IMR-90 (cell line): ENCODE measurements at regions not wholly inside any gene's neighbourhood (a gene's known extent, or its start where the extent isn't known, plus 50 kb on each side); places are given as distances from the start of the nearest gene placed in this dataset.
A peak's percentile ranks its signal among the peaks of the same experiment; 100 is the strongest.

Source experiments
- ATAC-seq: fragments of 200-7000 bp; cut with Tn5 transposase; 2 replicates; pipeline ENCODE4 v1.9.1; 2020; ENCODE audit warnings: low read depth, mild to moderate bottlenecking, moderate library complexity
- BruUV-seq: library from RNA; stranded (reverse); fragments of 400-500 nt; replicated peaks from 2 replicates; lab custom pipeline; 2021; lab: Mats Ljungman, UMichigan
- CTCF ChIA-PET: fragments of 300-600 bp; formaldehyde crosslinking; extraction: SDS; loops from one replicate; lab custom pipeline; 2021; ENCODE audit warnings: antibody characterized with exemption; lab: Yijun Ruan, JAX
- POLR2A ChIA-PET: fragments of 300-600 bp; sonication (Branson Sonifier 250); formaldehyde crosslinking; loops from one replicate; lab custom pipeline; 2022; ENCODE audit warnings: antibody characterized with exemption; ENCODE audit not compliant: unreplicated experiment; lab: Charles Lee
- DNase-seq: peaks from one replicate; pipeline ENCODE4 v3.0.0; 2013
- H2AFZ ChIP-seq: replicated peaks from 2 replicates; pipeline ENCODE3; 2013; ENCODE audit warnings: low read length, mild to moderate bottlenecking; ENCODE audit not compliant: poor library complexity
- H2AK5ac ChIP-seq: 2 replicates; pipeline ENCODE4 v1.6.1; 2013; ENCODE audit warnings: low read depth, low read length, inconsistent platforms
- H2AK9ac ChIP-seq: replicated peaks from 2 replicates; pipeline ENCODE3; 2013; ENCODE audit warnings: mild to moderate bottlenecking, low read depth, low read length, moderate library complexity; ENCODE audit not compliant: poor library complexity
- H2BK120ac ChIP-seq: 2 replicates; pipeline ENCODE4 v1.6.1; 2013; ENCODE audit warnings: low read depth, low read length, inconsistent platforms
- H2BK15ac ChIP-seq: 3 replicates; pipeline ENCODE4 v1.6.1; 2013; ENCODE audit warnings: low read depth, low read length, inconsistent platforms
- H2BK20ac ChIP-seq: 2 replicates; pipeline ENCODE4 v1.6.1; 2013; ENCODE audit warnings: low read depth, mild to moderate bottlenecking, inconsistent platforms, low read length, moderate library complexity
- H2BK5ac ChIP-seq: 2 replicates; pipeline ENCODE4 v1.6.1; 2013; ENCODE audit warnings: mild to moderate bottlenecking, low read depth, low read length, inconsistent platforms; ENCODE audit not compliant: poor library complexity, severe bottlenecking
- H3K14ac ChIP-seq: replicated peaks from 2 replicates; pipeline ENCODE4 v1.6.1; 2013; ENCODE audit warnings: low read depth, low read length, inconsistent platforms
- H3K18ac ChIP-seq: 2 replicates; pipeline ENCODE4 v1.6.1; 2013; ENCODE audit warnings: low read depth, low read length, control low read depth
- H3K23ac ChIP-seq: 2 replicates; pipeline ENCODE4 v1.6.1; 2013; ENCODE audit warnings: low read depth, low read length, inconsistent platforms
- H3K27ac ChIP-seq: 2 replicates; pipeline ENCODE4 v1.5.1; 2013; ENCODE audit warnings: mild to moderate bottlenecking, control low read depth, low read length; ENCODE audit not compliant: insufficient read depth
- H3K27me3 ChIP-seq: 2 replicates; pipeline ENCODE4 v1.6.1; 2013; ENCODE audit warnings: low read length; ENCODE audit not compliant: control insufficient read depth, insufficient read depth
- H3K36me3 ChIP-seq: 2 replicates; pipeline ENCODE4 v1.6.1; 2013; ENCODE audit warnings: low read length, mixed read lengths; ENCODE audit not compliant: control insufficient read depth, insufficient read depth
- H3K4ac ChIP-seq: 2 replicates; pipeline ENCODE4 v1.6.1; 2013; ENCODE audit warnings: low read depth, low read length, inconsistent platforms
- H3K4me1 ChIP-seq: 2 replicates; pipeline ENCODE4 v1.6.1; 2013; ENCODE audit warnings: low read length, mixed read lengths; ENCODE audit not compliant: control insufficient read depth, insufficient read depth
- H3K4me2 ChIP-seq: 2 replicates; pipeline ENCODE4 v1.6.1; 2013; ENCODE audit warnings: low read depth, mild to moderate bottlenecking, control low read depth, low read length, moderate library complexity
- H3K4me3 ChIP-seq: 2 replicates; pipeline ENCODE4 v1.5.1; 2013; ENCODE audit warnings: low read depth, mild to moderate bottlenecking, control low read depth, low read length, moderate library complexity; ENCODE audit not compliant: insufficient read depth
- H3K56ac ChIP-seq: 2 replicates; pipeline ENCODE4 v1.6.1; 2013; ENCODE audit warnings: low read length, inconsistent platforms; ENCODE audit not compliant: insufficient read depth; ENCODE audit errors: extremely low read depth
- H3K79me1 ChIP-seq, 2 experiments: 2 replicates each; pipeline ENCODE4 v1.6.1; 2013; ENCODE audit warnings: low read length in 2 of 2, inconsistent platforms in 1 of 2, low read depth in 1 of 2
- H3K9ac ChIP-seq: 2 replicates; pipeline ENCODE4 v1.6.1; 2013; ENCODE audit warnings: low read depth, low read length, control low read depth
- H3K9me1 ChIP-seq: 2 replicates; pipeline ENCODE4 v1.6.1; 2013; ENCODE audit warnings: low read length, inconsistent platforms; ENCODE audit not compliant: insufficient read depth
- H3K9me3 ChIP-seq: 2 replicates; pipeline ENCODE4 v1.6.1; 2013; ENCODE audit warnings: low read length; ENCODE audit not compliant: control insufficient read depth, insufficient read depth
- H4K20me1 ChIP-seq: 2 replicates; pipeline ENCODE4 v1.6.1; 2013; ENCODE audit warnings: low read length, inconsistent platforms; ENCODE audit not compliant: insufficient read depth
- H4K5ac ChIP-seq: 2 replicates; pipeline ENCODE4 v1.6.1; 2013; ENCODE audit warnings: mild to moderate bottlenecking, low read depth, low read length, control low read depth
- H4K8ac ChIP-seq, 2 experiments: 2 replicates each; pipeline ENCODE4 v1.6.1; 2013; ENCODE audit warnings: low read depth in 2 of 2, low read length in 2 of 2, control low read depth in 1 of 2, inconsistent platforms in 1 of 2
- H4K91ac ChIP-seq: 2 replicates; pipeline ENCODE4 v1.6.1; 2013; ENCODE audit warnings: low read depth, low read length, inconsistent platforms; ENCODE audit not compliant: insufficient read depth
- CHD1 ChIP-seq: IDR thresholded peaks from 2 replicates; pipeline ENCODE4 v1.6.1; 2012; ENCODE audit warnings: low read depth, low read length, improper control_type of control experiment
- MAFK ChIP-seq: IDR thresholded peaks from 2 replicates; pipeline ENCODE4 v1.6.1; 2012; ENCODE audit warnings: low read depth, low read length, improper control_type of control experiment
- POLR2A ChIP-seq: IDR thresholded peaks from 2 replicates; pipeline ENCODE4 v1.6.1; 2012; ENCODE audit warnings: mild to moderate bottlenecking, low read depth, low read length
- RAD21 ChIP-seq: IDR thresholded peaks from 2 replicates; pipeline ENCODE4 v1.6.1; 2012; ENCODE audit warnings: low read length, improper control_type of control experiment
- RCOR1 ChIP-seq: IDR thresholded peaks from 2 replicates; pipeline ENCODE4 v1.6.1; 2012; ENCODE audit warnings: mild to moderate bottlenecking, low read length, improper control_type of control experiment; ENCODE audit not compliant: insufficient replicate concordance
- WGBS, 2 experiments: methylation state at CpG; one replicate each; pipeline versions ENCODE4 v1.1.5 to v1.1.7; 2013; ENCODE audit warnings: missing lambda C conversion rate in 2 of 2; ENCODE audit not compliant: insufficient read length in 1 of 2; ENCODE audit errors: extremely low coverage in 2 of 2; 5-methylcytosine and 5-hydroxymethylcytosine counted together
- dilution Hi-C: fragments of 300-500 bp; cut with HindIII; formaldehyde crosslinking; loops from one replicate; pipeline ENCODE4 v1.14.3; 2018; ENCODE audit warnings: low sequenced_read_pairs; ENCODE audit not compliant: unreplicated experiment
- in situ Hi-C: fragments of 300-500 bp; cut with MboI; formaldehyde crosslinking; loops from 3 replicates; pipeline ENCODE4 v1.14.3; 2019; ENCODE audit warnings: low sequenced_read_pairs, inconsistent platforms, mixed read lengths
- intact Hi-C: fragments of 100-400 bp; cut with micrococcal nuclease; formaldehyde crosslinking; loops from 2 replicates; pipeline ENCODE4 v1.10.0; 2022

- H3K4me3 ChIP-seq = no peak overlapping the region
- no peaks in the 10 kb centered on the region for H3K36me3 ChIP-seq
- no peak overlapping the region for H2BK20ac ChIP-seq
- H3K4ac ChIP-seq = no peak overlapping the region
- no peak for DNase-seq
- H2BK5ac ChIP-seq = no peak overlapping the region
- H3K18ac ChIP-seq = no peak overlapping the region
- H3K14ac ChIP-seq = no peak overlapping the region
- no peak for ATAC-seq
- no peak overlapping the region for H4K5ac ChIP-seq
- no peak overlapping the region for H2AFZ ChIP-seq
- TF ChIP-seq MAFK (peak; percentile 53; the same call in 1 of the 2 replicates), CHD1 (no peak), RCOR1 (no peak), RAD21 (no peak), POLR2A (no peak)
- no peak overlapping the region for H2AK9ac ChIP-seq
- CTCF ChIA-PET = no interaction called here
- no peaks in the 10 kb centered on the region for H3K4me1 ChIP-seq
- H4K91ac ChIP-seq = no peak overlapping the region
- H2BK120ac ChIP-seq = no peak overlapping the region
- BruUV-seq = no TSS peak
- no peak overlapping the region for H3K4me2 ChIP-seq
- H3K27ac ChIP-seq = no peak overlapping the region
- no peaks in the 10 kb centered on the region for H3K9me1 ChIP-seq
- H4K8ac ChIP-seq = no peak overlapping the region
- no peak overlapping the region for H2BK15ac ChIP-seq
- POLR2A ChIA-PET = no interaction called here
- H2AK5ac ChIP-seq = no peak overlapping the region
- no peaks in the 10 kb centered on the region for H3K79me1 ChIP-seq
- no peak overlapping the region for H3K23ac ChIP-seq
- no peaks in the 10 kb centered on the region for H4K20me1 ChIP-seq
- no peak overlapping the region for H3K56ac ChIP-seq
- in situ Hi-C loops (no loop called here), dilution Hi-C loops (no loop called here), intact Hi-C loops (no loop called here)
- WGBS, 2 experiments = no CpG with 5 or more reads among the region's 1 CpG
- no peaks in the 10 kb centered on the region for H3K9me3 ChIP-seq
- H3K27me3 ChIP-seq = no peaks in the 10 kb centered on the region
- H3K9ac ChIP-seq = no peak overlapping the region
These were observed 469.2 kb upstream of the ZNF608 start for GRCh38 chr5:125215593-125215992.
